ENCODE measurements at regions not wholly inside any gene's neighbourhood (a gene's known extent, or its start where the extent isn't known, plus 50 kb on each side); places are given as distances from the start of the nearest gene placed in this dataset.

DNA sequence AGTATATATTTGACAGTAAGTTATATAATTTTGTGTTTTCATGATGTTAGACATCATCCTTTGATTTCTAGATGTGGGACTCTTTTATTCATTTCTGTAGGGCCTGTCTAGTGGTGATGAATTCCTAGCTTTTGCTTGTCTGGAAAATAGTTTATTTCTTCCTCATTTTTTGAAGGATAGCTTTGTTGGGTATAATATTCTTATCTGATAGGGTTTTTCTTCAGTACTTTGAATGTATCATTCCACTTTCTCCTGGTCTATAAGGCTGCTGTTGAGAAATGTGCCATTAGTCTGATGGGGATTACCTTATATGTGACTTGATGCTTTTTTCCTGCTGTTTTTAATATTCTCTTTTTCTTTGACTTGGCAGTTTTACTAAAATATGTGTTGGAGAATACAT, 1104.5 kb downstream of the FAT4 start:
- Histone ChIP-seq H3K27me3 (ENCODE audit: insufficient read depth, insufficient read length) (no peaks in the 10 kb centered on the region), H3K36me3 (ENCODE audit: insufficient read depth, insufficient read length, low read length) (no peaks in the 10 kb centered on the region), H3K4me1 (ENCODE audit: insufficient read depth, insufficient read length) (no peaks in the 10 kb centered on the region), H3K9ac (ENCODE audit: insufficient read length, low read depth) (no peak overlapping the region), H3K4me3 (ENCODE audit: insufficient read length, low read depth) (no peak overlapping the region), H3K9me3 (ENCODE audit: insufficient read depth, low read length) (no peaks in the 10 kb centered on the region)
- TF ChIP-seq SUZ12 (IDR thresholded peaks at IDR 0.05; ENCODE audit: extremely low read depth, insufficient read depth, insufficient read length) (no peak), YY1 (IDR thresholded peaks at IDR 0.05; ENCODE audit: insufficient read depth, insufficient read length) (no peak), ZNF274 (IDR thresholded peaks at IDR 0.05; ENCODE audit: low read depth, low read length) (no peak)
- DNase-seq (ENCODE audit: low read depth, low spot score) = no peak

DNA sequence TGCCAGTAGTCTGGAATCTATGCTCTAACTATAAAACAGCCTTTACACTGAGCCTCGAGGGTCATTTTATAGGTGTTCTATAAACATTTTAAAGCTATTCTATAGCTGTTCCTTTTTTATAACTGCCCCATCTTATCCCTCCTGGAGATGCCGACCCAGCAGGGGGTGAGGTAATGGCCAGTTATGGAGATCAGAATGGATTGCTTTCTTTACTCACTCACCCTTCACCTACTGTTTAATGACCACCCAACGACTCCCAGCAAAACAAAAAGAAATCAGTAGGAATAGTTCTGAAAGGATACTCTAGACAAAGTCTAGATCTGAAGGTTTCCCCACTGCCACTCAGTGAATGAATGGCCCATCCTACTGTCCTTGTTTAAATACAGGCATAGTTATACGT, 1113.1 kb downstream of the FAT4 start:
- no peaks in the 10 kb centered on the region for H3K9me3 ChIP-seq (ENCODE audit: insufficient read depth, low read length)
- no peak for TF ChIP-seq ZNF274 (IDR thresholded peaks at IDR 0.05; ENCODE audit: low read depth, low read length)
- TF ChIP-seq SUZ12 (IDR thresholded peaks at IDR 0.05; ENCODE audit: extremely low read depth, insufficient read depth, insufficient read length) = no peak
- TF ChIP-seq YY1 (IDR thresholded peaks at IDR 0.05; ENCODE audit: insufficient read depth, insufficient read length) = no peak
- H3K9ac ChIP-seq (ENCODE audit: insufficient read length, low read depth) = no peak overlapping the region
- H3K36me3 ChIP-seq (ENCODE audit: insufficient read depth, insufficient read length, low read length) = no peaks in the 10 kb centered on the region
- no peak for DNase-seq (ENCODE audit: low read depth, low spot score)
- no peak overlapping the region for H3K4me3 ChIP-seq (ENCODE audit: insufficient read length, low read depth)
- no peaks in the 10 kb centered on the region for H3K27me3 ChIP-seq (ENCODE audit: insufficient read depth, insufficient read length)
- no peaks in the 10 kb centered on the region for H3K4me1 ChIP-seq (ENCODE audit: insufficient read depth, insufficient read length)

DNA sequence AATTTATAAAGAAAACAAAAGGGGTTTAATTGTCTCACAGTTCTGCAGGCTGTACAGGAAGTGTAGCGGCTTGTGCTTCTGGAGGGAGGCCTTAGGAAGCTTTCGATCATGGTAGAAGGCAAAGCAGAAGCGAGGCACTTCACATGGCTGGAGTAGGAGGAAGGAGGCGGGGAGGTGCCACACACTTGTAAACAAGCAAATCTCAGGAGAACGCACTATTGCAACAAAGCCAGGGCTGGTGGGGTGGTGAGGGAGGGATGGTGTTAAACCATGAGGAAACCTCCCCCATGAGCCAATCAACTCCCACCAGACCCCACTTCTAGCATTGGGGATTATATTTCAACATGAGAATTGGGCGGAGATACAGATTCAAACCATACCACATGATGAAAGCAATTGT, 1116.3 kb downstream of the FAT4 start:
- H3K4me1 ChIP-seq (ENCODE audit: insufficient read depth, insufficient read length) = no peaks in the 10 kb centered on the region
- no peak for TF ChIP-seq SUZ12 (IDR thresholded peaks at IDR 0.05; ENCODE audit: extremely low read depth, insufficient read depth, insufficient read length)
- no peak for TF ChIP-seq YY1 (IDR thresholded peaks at IDR 0.05; ENCODE audit: insufficient read depth, insufficient read length)
- no peak for TF ChIP-seq ZNF274 (IDR thresholded peaks at IDR 0.05; ENCODE audit: low read depth, low read length)
- no peaks in the 10 kb centered on the region for H3K36me3 ChIP-seq (ENCODE audit: insufficient read depth, insufficient read length, low read length)
- no peak for DNase-seq (ENCODE audit: low read depth, low spot score)
- H3K9me3 ChIP-seq (ENCODE audit: insufficient read depth, low read length) = no peaks in the 10 kb centered on the region
- H3K9ac ChIP-seq (ENCODE audit: insufficient read length, low read depth) = no peak overlapping the region
- no peak overlapping the region for H3K4me3 ChIP-seq (ENCODE audit: insufficient read length, low read depth)
- no peaks in the 10 kb centered on the region for H3K27me3 ChIP-seq (ENCODE audit: insufficient read depth, insufficient read length)

- H3K4me1 ChIP-seq (ENCODE audit: insufficient read depth, insufficient read length) = no peaks in the 10 kb centered on the region
- no peak overlapping the region for H3K9ac ChIP-seq (ENCODE audit: insufficient read length, low read depth)
- H3K9me3 ChIP-seq (ENCODE audit: insufficient read depth, low read length) = no peaks in the 10 kb centered on the region
- DNase-seq (ENCODE audit: low read depth, low spot score) = no peak
- TF ChIP-seq YY1 (IDR thresholded peaks at IDR 0.05; ENCODE audit: insufficient read depth, insufficient read length) = no peak
- TF ChIP-seq ZNF274 (IDR thresholded peaks at IDR 0.05; ENCODE audit: low read depth, low read length) = no peak
- TF ChIP-seq SUZ12 (IDR thresholded peaks at IDR 0.05; ENCODE audit: extremely low read depth, insufficient read depth, insufficient read length) = no peak
- no peaks in the 10 kb centered on the region for H3K36me3 ChIP-seq (ENCODE audit: insufficient read depth, insufficient read length, low read length)
- no peak overlapping the region for H3K4me3 ChIP-seq (ENCODE audit: insufficient read length, low read depth)
- no peaks in the 10 kb centered on the region for H3K27me3 ChIP-seq (ENCODE audit: insufficient read depth, insufficient read length)
Measured at GRCh38 chr4:126435491-126435890, 1120.7 kb downstream of the FAT4 start.

DNA sequence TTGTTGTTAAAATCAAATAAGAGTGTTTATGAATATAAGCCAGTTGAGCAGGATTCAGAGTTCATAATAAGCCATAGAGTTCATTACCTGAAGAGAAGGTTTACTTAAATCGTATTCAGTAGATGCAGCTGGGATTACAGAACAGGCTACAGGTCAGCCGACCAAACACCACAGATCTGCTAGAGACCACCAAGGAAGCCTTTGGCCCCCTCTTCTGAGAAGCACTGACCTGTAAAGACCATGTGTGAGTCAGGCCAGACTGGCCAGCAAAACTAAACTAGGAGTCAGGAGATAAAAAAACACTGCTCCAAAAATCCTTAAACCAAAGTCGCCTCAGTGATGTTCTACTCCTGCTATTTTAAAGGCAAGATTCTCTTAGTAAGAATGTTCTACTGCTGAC, 1125.5 kb downstream of the FAT4 start:
- no peak overlapping the region for H3K9ac ChIP-seq (ENCODE audit: insufficient read length, low read depth)
- H3K36me3 ChIP-seq (ENCODE audit: insufficient read depth, insufficient read length, low read length) = no peaks in the 10 kb centered on the region
- H3K9me3 ChIP-seq (ENCODE audit: insufficient read depth, low read length) = no peaks in the 10 kb centered on the region
- no peaks in the 10 kb centered on the region for H3K4me1 ChIP-seq (ENCODE audit: insufficient read depth, insufficient read length)
- DNase-seq (ENCODE audit: low read depth, low spot score) = no peak
- no peak overlapping the region for H3K4me3 ChIP-seq (ENCODE audit: insufficient read length, low read depth)
- TF ChIP-seq SUZ12 (IDR thresholded peaks at IDR 0.05; ENCODE audit: extremely low read depth, insufficient read depth, insufficient read length) (no peak), ZNF274 (IDR thresholded peaks at IDR 0.05; ENCODE audit: low read depth, low read length) (no peak), YY1 (IDR thresholded peaks at IDR 0.05; ENCODE audit: insufficient read depth, insufficient read length) (no peak)
- H3K27me3 ChIP-seq (ENCODE audit: insufficient read depth, insufficient read length) = no peaks in the 10 kb centered on the region

DNA sequence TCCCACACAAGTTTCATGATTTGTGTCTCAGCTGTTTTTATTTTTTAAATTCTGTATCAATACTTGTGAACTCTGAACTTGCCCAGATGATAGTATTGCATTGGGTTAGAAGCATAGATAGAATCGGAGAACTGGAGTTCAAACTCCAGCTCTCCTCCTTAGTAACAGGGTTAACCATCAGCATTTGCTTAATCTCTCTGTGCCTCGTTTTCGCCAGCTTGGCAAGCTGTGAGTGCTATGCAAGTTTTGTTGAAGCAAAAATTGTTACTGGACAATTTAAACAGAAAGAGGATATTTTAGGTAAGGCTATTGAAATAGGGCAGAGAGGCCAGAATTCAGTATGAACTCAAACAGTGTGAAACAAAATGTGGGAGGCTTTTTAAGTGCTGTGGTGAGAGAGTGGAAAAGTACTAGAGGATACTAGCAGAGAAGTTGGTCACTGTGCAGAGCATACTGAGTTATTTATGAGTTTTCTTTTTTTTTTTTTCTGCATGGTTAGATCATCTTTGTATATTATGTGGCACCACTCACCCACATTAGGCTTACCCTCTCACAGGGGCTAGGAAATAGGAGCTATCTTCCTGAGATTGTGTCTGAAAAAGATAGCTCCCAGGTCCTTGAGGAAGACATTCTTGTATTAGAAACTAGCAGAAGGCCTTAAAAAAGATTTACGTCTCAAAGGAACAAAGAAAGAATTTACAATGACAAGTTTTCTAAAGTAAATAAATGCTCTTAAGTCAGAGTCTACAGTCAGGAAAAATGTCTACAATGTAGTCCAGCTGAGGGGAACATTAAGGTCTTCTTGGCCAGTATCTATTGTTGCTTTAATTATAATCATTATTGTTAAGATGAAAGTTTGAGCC, 1126.6 kb downstream of the FAT4 start:
- Histone ChIP-seq H3K9me3 (ENCODE audit: insufficient read depth, low read length) (no peaks in the 10 kb centered on the region), H3K27me3 (ENCODE audit: insufficient read depth, insufficient read length) (no peaks in the 10 kb centered on the region), H3K9ac (ENCODE audit: insufficient read length, low read depth) (no peak overlapping the region), H3K36me3 (ENCODE audit: insufficient read depth, insufficient read length, low read length) (no peaks in the 10 kb centered on the region), H3K4me3 (ENCODE audit: insufficient read length, low read depth) (no peak overlapping the region), H3K4me1 (ENCODE audit: insufficient read depth, insufficient read length) (no peaks in the 10 kb centered on the region)
- DNase-seq (ENCODE audit: low read depth, low spot score) = no peak
- TF ChIP-seq SUZ12 (IDR thresholded peaks at IDR 0.05; ENCODE audit: extremely low read depth, insufficient read depth, insufficient read length) (no peak), YY1 (IDR thresholded peaks at IDR 0.05; ENCODE audit: insufficient read depth, insufficient read length) (no peak), ZNF274 (IDR thresholded peaks at IDR 0.05; ENCODE audit: low read depth, low read length) (no peak)

DNA sequence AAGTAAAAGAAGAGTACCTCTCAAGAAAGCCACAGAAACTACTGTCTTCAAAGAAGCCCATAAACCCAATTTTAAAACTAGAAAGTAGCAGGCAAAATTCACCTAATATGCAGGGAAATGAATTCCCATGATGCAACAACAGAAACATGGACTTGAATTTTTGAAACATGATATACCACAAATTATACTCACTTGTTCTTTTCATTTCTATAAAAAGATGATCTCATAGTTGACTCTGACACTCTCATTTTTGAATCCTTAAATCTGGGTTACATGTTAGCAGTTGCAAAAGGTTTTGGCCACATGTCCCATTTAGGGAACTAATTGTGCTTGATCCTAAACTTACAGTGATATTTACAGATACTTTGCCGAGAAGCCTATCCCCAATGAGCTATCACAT, 1130.8 kb downstream of the FAT4 start:
- no peak for DNase-seq (ENCODE audit: low read depth, low spot score)
- Histone ChIP-seq H3K4me1 (ENCODE audit: insufficient read depth, insufficient read length) (no peaks in the 10 kb centered on the region), H3K27me3 (ENCODE audit: insufficient read depth, insufficient read length) (no peaks in the 10 kb centered on the region), H3K4me3 (ENCODE audit: insufficient read length, low read depth) (no peak overlapping the region), H3K36me3 (ENCODE audit: insufficient read depth, insufficient read length, low read length) (no peaks in the 10 kb centered on the region), H3K9ac (ENCODE audit: insufficient read length, low read depth) (no peak overlapping the region), H3K9me3 (ENCODE audit: insufficient read depth, low read length) (no peaks in the 10 kb centered on the region)
- TF ChIP-seq SUZ12 (IDR thresholded peaks at IDR 0.05; ENCODE audit: extremely low read depth, insufficient read depth, insufficient read length) = no peak
- TF ChIP-seq ZNF274 (IDR thresholded peaks at IDR 0.05; ENCODE audit: low read depth, low read length) = no peak
- TF ChIP-seq YY1 (IDR thresholded peaks at IDR 0.05; ENCODE audit: insufficient read depth, insufficient read length) = no peak
